HEK293 (cell line): ENCODE measurements at regions not wholly inside any gene's neighbourhood (a gene's known extent, or its start where the extent isn't known, plus 50 kb on each side); places are given as distances from the start of the nearest gene placed in this dataset.

Experiments used
- CTCF ChIA-PET: fragments of 350-600 bp; formaldehyde crosslinking; extraction: SDS; loops from one replicate; lab custom pipeline; 2021; ENCODE audit warnings: antibody characterized with exemption; lab: Yijun Ruan, JAX
- POLR2A ChIA-PET: fragments of 300-600 bp; formaldehyde crosslinking; extraction: SDS; loops from one replicate; lab custom pipeline; 2020; ENCODE audit warnings: antibody characterized with exemption, inconsistent platforms; lab: Yijun Ruan, JAX
- H3K27ac ChIP-seq: fragments of 200-500 bp; sonication (Bioruptor generic); 2 replicates; pipeline ENCODE4 v1.5.1; 2014; ENCODE audit warnings: low read depth, low read length, control low read depth, inconsistent platforms; ENCODE audit errors: extremely low read depth
- H3K36me3 ChIP-seq, 2 experiments: fragments of 200-500 bp in 1 of 2; sonication (Bioruptor generic) in 1 of 2; 1 replicate in 1 of 2; 2 replicates in 1 of 2; pipeline ENCODE4 v1.5.1; 2014 to 2017; ENCODE audit warnings: inconsistent platforms in 2 of 2, low read length in 2 of 2; ENCODE audit not compliant: control insufficient read depth in 2 of 2, insufficient read depth in 1 of 2
- H3K4me1 ChIP-seq: fragments of 200-500 bp; sonication (Bioruptor generic); 2 replicates; pipeline ENCODE4 v1.5.1; 2014; ENCODE audit warnings: mild to moderate bottlenecking, low read length, inconsistent platforms; ENCODE audit not compliant: control insufficient read depth, insufficient read depth
- H3K4me3 ChIP-seq: 2 replicates; pipeline ENCODE4 v1.5.1; 2011; ENCODE audit warnings: low read depth, mild to moderate bottlenecking, control low read depth, low read length, moderate library complexity
- H3K9me3 ChIP-seq: fragments of 200-500 bp; sonication (Bioruptor generic); 2 replicates; pipeline ENCODE4 v1.5.1; 2014; ENCODE audit warnings: low read depth, low read length, inconsistent platforms; ENCODE audit not compliant: control insufficient read depth, insufficient read depth
- GLIS1 ChIP-seq: fragments of 450-650 bp; formaldehyde crosslinking; IDR thresholded peaks from 2 replicates; pipeline ENCODE4 v1.5.1; 2016; ENCODE audit warnings: missing biosample characterization, missing genetic modification characterization
- GLIS2 ChIP-seq: fragments of 450-650 bp; formaldehyde crosslinking; IDR thresholded peaks from 2 replicates; pipeline ENCODE4 v1.5.1; 2016; ENCODE audit warnings: missing biosample characterization, missing genetic modification characterization
- RBAK ChIP-seq: fragments of 450-650 bp; formaldehyde crosslinking; IDR thresholded peaks from 2 replicates; pipeline ENCODE4 v1.5.1; 2016; ENCODE audit warnings: missing biosample characterization, missing genetic modification characterization
- TRIM28 ChIP-seq: IDR thresholded peaks from 2 replicates; pipeline ENCODE4 v1.6.1; 2011; ENCODE audit warnings: low read length, control low read depth, borderline replicate concordance
- YY1 ChIP-seq: fragments of 450-650 bp; formaldehyde crosslinking; IDR thresholded peaks from 2 replicates; pipeline ENCODE4 v1.5.1; 2018; ENCODE audit warnings: missing biosample characterization, missing genetic modification characterization
- ZBTB20 ChIP-seq: fragments of 450-650 bp; formaldehyde crosslinking; IDR thresholded peaks from 2 replicates; pipeline ENCODE4 v1.5.1; 2016; ENCODE audit warnings: missing biosample characterization, missing genetic modification characterization
- ZBTB48 ChIP-seq: fragments of 450-650 bp; formaldehyde crosslinking; IDR thresholded peaks from 2 replicates; pipeline ENCODE4 v1.5.1; 2016; ENCODE audit warnings: missing biosample characterization, missing genetic modification characterization
- ZFP37 ChIP-seq: fragments of 450-650 bp; formaldehyde crosslinking; IDR thresholded peaks from 2 replicates; pipeline ENCODE4 v1.5.1; 2016; ENCODE audit warnings: missing biosample characterization, missing genetic modification characterization
- ZFP69B ChIP-seq: fragments of 450-650 bp; formaldehyde crosslinking; IDR thresholded peaks from 2 replicates; pipeline ENCODE4 v1.5.1; 2016; ENCODE audit warnings: missing biosample characterization, missing genetic modification characterization
- ZNF175 ChIP-seq: fragments of 450-650 bp; formaldehyde crosslinking; IDR thresholded peaks from 2 replicates; pipeline ENCODE4 v1.5.1; 2016; ENCODE audit warnings: missing biosample characterization, missing genetic modification characterization
- ZNF292 ChIP-seq: fragments of 450-650 bp; formaldehyde crosslinking; IDR thresholded peaks from 2 replicates; pipeline ENCODE4 v1.5.1; 2016; ENCODE audit warnings: low read depth, missing biosample characterization, missing genetic modification characterization, borderline replicate concordance
- ZNF354C ChIP-seq: fragments of 450-650 bp; formaldehyde crosslinking; IDR thresholded peaks from 2 replicates; pipeline ENCODE4 v1.5.1; 2016; ENCODE audit warnings: missing biosample characterization, missing genetic modification characterization, low read depth, borderline replicate concordance
- ZNF37A ChIP-seq: fragments of 450-650 bp; IDR thresholded peaks from 2 replicates; pipeline ENCODE4 v1.5.1; 2018; ENCODE audit warnings: missing biosample characterization, missing genetic modification characterization
- ZNF398 ChIP-seq: fragments of 450-650 bp; formaldehyde crosslinking; IDR thresholded peaks from 2 replicates; pipeline ENCODE4 v1.5.1; 2017; ENCODE audit warnings: missing biosample characterization, missing genetic modification characterization
- ZNF426 ChIP-seq: fragments of 450-650 bp; formaldehyde crosslinking; IDR thresholded peaks from 2 replicates; pipeline ENCODE4 v1.5.1; 2017; ENCODE audit warnings: missing biosample characterization, missing genetic modification characterization, mild to moderate bottlenecking, inconsistent platforms, moderate library complexity
- ZNF48 ChIP-seq: fragments of 450-650 bp; formaldehyde crosslinking; IDR thresholded peaks from 2 replicates; pipeline ENCODE4 v1.5.1; 2016; ENCODE audit warnings: missing biosample characterization, missing genetic modification characterization
- ZNF670 ChIP-seq: fragments of 450-650 bp; formaldehyde crosslinking; IDR thresholded peaks from 2 replicates; pipeline ENCODE4 v1.5.1; 2016; ENCODE audit warnings: missing biosample characterization, missing genetic modification characterization, low read depth
- ZSCAN16 ChIP-seq: fragments of 450-650 bp; formaldehyde crosslinking; IDR thresholded peaks from 2 replicates; pipeline ENCODE4 v1.5.1; 2016; ENCODE audit warnings: missing biosample characterization, missing genetic modification characterization
- TF ChIP-seq, protein P1 (sequence below): fragments of 450-650 bp; formaldehyde crosslinking; IDR thresholded peaks from 2 replicates; pipeline ENCODE4 v1.5.1; 2016; ENCODE audit warnings: missing biosample characterization, missing genetic modification characterization
- TF ChIP-seq, protein P2 (sequence below): fragments of 450-650 bp; formaldehyde crosslinking; IDR thresholded peaks from 2 replicates; pipeline ENCODE4 v1.5.1; 2016; ENCODE audit warnings: missing biosample characterization, missing genetic modification characterization
- TF ChIP-seq, protein P3 (sequence below): fragments of 450-650 bp; formaldehyde crosslinking; IDR thresholded peaks from 2 replicates; pipeline ENCODE4 v1.5.1; 2016; ENCODE audit warnings: missing biosample characterization, missing genetic modification characterization, low read depth
- TF ChIP-seq, protein P4 (sequence below): fragments of 450-650 bp; formaldehyde crosslinking; IDR thresholded peaks from 2 replicates; pipeline ENCODE4 v1.5.1; 2016; ENCODE audit warnings: missing biosample characterization, missing genetic modification characterization

- TF ChIP-seq ZNF398 (tag by site-specific recombination) (no peak), ZNF670 (no peak), ZNF48 (tag by site-specific recombination) (no peak), ZNF175 (tag by site-specific recombination) (no peak)
Measured at GRCh38 chr12:27899151-27899661, 73.3 kb downstream of the PTHLH start (continued).

DNA sequence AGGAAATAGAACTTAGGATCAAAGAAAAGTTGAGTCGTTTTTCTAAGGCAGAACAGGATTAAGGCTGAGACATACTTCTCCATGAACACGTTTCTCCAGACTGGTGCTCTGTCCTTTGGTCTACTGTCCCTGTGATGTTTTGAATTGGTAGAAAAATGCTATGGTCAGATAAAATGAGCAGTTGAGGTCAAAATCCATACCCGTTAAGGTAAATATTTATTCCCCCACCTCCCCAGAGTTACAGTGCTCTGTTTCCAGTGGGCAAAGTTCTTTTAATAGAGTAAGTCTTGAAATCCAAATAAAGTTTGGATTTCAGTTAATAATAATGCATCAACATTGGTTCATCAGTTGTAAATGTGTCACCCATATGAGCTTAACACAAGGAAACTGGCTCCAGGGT lies 74.5 kb downstream of the PTHLH start:
- no peaks in the 10 kb centered on the region for H3K9me3 ChIP-seq
- no peak overlapping the region for H3K4me3 ChIP-seq
- H3K4me1 ChIP-seq = no peaks in the 10 kb centered on the region
- TF ChIP-seq ZNF426 (tag by site-specific recombination) (no peak), ZNF37A (tag by site-specific recombination) (no peak), YY1 (tag by site-specific recombination) (no peak), RBAK (tag by site-specific recombination) (no peak), TRIM28 (no peak), ZNF670 (no peak), ZFP37 (no peak), ZSCAN16 (no peak), ZBTB20 (tag by site-specific recombination) (no peak), ZBTB48 (no peak)
- TF ChIP-seq, protein P1, sequence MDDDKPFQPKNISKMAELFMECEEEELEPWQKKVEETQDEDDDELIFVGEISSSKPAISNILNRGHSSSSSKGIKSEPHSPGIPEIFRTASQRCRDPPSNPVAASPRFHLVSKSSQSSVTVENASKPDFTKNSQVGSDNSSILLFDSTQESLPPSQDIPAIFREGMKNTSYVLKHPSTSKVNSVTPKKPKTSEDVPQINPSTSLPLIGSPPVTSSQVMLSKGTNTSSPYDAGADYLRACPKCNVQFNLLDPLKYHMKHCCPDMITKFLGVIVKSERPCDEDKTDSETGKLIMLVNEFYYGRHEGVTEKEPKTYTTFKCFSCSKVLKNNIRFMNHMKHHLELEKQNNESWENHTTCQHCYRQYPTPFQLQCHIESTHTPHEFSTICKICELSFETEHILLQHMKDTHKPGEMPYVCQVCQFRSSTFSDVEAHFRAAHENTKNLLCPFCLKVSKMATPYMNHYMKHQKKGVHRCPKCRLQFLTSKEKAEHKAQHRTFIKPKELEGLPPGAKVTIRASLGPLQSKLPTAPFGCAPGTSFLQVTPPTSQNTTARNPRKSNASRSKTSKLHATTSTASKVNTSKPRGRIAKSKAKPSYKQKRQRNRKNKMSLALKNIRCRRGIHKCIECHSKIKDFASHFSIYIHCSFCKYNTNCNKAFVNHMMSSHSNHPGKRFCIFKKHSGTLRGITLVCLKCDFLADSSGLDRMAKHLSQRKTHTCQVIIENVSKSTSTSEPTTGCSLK = no peak
- TF ChIP-seq, protein P2, sequence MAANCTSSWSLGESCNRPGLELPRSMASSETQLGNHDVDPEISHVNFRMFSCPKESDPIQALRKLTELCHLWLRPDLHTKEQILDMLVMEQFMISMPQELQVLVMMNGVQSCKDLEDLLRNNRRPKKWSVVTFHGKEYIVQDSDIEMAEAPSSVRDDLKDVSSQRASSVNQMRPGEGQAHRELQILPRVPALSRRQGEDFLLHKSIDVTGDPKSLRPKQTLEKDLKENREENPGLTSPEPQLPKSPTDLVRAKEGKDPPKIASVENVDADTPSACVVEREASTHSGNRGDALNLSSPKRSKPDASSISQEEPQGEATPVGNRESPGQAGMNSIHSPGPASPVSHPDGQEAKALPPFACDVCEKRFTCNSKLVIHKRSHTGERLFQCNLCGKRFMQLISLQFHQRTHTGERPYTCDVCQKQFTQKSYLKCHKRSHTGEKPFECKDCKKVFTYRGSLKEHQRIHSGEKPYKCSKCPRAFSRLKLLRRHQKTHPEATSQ (tag by site-specific recombination) = no peak
- TF ChIP-seq, all 188 proteins: peak for 0
- Histone ChIP-seq H3K36me3 (no peaks in the 10 kb centered on the region), H3K27ac (no peak overlapping the region)
- ChIA-PET CTCF (interaction anchor here (0.7 kb wide), 1 partner anchor 1174 kb away, joined by 4 read pairs; no protein-coding TSS in a partner anchor), POLR2A (interaction anchor here (0.6 kb wide), 2 partner anchors 28 to 72 kb away, joined by 3 to 4 read pairs; no protein-coding TSS in a partner anchor)

DNA sequence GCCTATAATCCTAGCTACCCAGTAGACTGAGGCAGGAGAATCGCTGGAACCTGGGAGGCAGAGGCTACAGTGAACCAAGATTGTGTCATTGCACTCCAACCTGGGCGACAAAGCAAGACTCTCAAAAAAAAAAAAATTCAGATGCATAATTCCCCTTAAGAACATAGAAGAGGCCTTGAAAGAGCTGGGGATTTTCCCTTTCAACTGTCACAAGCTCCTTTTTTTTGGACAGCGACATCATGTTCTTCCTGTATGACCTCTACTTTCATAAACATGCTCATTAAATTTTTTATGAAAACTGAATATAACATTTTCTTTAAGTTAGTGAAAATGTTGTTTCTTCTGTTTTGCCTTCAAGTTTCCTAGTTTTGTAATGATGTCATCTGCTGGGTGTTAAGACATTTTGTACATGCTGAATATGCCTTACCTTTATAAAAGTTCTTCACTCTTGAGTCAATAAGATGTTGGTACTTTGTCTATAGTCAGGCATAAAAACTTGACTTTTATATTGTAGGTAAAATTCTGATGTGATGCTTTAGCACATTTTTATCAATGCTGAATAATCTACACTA lies 76.0 kb downstream of the PTHLH start:
- Histone ChIP-seq H3K36me3 (no peaks in the 10 kb centered on the region), H3K4me3 (no peak overlapping the region), H3K27ac (no peak overlapping the region), H3K4me1 (no peaks in the 10 kb centered on the region), H3K9me3 (no peaks in the 10 kb centered on the region)
- no peak for TF ChIP-seq GLIS2
- TF ChIP-seq ZFP69B = no peak
- no peak for TF ChIP-seq GLIS1 (tag by site-specific recombination)
- TF ChIP-seq, protein P3, sequence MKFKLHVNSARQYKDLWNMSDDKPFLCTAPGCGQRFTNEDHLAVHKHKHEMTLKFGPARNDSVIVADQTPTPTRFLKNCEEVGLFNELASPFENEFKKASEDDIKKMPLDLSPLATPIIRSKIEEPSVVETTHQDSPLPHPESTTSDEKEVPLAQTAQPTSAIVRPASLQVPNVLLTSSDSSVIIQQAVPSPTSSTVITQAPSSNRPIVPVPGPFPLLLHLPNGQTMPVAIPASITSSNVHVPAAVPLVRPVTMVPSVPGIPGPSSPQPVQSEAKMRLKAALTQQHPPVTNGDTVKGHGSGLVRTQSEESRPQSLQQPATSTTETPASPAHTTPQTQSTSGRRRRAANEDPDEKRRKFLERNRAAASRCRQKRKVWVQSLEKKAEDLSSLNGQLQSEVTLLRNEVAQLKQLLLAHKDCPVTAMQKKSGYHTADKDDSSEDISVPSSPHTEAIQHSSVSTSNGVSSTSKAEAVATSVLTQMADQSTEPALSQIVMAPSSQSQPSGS (tag by site-specific recombination) = peak; percentile 47; the same call in 1 of the 2 replicates
- TF ChIP-seq ZNF292 (tag by site-specific recombination) = no peak
- TF ChIP-seq, protein P4, sequence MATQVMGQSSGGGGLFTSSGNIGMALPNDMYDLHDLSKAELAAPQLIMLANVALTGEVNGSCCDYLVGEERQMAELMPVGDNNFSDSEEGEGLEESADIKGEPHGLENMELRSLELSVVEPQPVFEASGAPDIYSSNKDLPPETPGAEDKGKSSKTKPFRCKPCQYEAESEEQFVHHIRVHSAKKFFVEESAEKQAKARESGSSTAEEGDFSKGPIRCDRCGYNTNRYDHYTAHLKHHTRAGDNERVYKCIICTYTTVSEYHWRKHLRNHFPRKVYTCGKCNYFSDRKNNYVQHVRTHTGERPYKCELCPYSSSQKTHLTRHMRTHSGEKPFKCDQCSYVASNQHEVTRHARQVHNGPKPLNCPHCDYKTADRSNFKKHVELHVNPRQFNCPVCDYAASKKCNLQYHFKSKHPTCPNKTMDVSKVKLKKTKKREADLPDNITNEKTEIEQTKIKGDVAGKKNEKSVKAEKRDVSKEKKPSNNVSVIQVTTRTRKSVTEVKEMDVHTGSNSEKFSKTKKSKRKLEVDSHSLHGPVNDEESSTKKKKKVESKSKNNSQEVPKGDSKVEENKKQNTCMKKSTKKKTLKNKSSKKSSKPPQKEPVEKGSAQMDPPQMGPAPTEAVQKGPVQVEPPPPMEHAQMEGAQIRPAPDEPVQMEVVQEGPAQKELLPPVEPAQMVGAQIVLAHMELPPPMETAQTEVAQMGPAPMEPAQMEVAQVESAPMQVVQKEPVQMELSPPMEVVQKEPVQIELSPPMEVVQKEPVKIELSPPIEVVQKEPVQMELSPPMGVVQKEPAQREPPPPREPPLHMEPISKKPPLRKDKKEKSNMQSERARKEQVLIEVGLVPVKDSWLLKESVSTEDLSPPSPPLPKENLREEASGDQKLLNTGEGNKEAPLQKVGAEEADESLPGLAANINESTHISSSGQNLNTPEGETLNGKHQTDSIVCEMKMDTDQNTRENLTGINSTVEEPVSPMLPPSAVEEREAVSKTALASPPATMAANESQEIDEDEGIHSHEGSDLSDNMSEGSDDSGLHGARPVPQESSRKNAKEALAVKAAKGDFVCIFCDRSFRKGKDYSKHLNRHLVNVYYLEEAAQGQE (tag by site-specific recombination) = peak; percentile 46; the same call in 1 of the 2 replicates
- TF ChIP-seq ZNF354C (tag by site-specific recombination) = no peak
- ChIA-PET CTCF (interaction anchor here (0.7 kb wide), 1 partner anchor 458 kb away, joined by 3 read pairs; no protein-coding TSS in a partner anchor), POLR2A (no interaction called here)
